ENCODE measurements at regions not wholly inside any gene's neighbourhood (a gene's known extent, or its start where the extent isn't known, plus 50 kb on each side); places are given as distances from the start of the nearest gene placed in this dataset.

DNA sequence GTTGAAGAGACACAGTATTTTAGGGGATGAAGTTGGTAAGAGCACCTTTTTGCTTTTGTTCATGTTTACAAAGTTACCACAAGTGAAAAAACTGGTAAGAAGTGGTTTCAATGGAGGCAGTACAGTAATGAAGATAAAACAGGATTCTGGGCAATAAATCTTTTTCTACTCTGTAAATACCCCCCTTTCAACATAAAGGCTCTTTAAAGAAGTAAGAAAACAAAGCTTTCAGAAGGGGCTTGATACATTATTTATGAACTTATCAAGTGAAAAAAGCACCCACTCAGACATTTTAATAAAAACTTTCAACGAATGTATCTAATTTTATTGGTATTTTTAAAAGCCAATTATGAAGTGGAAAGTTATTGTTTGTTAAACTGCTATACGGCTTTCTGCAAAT lies 522.9 kb downstream of the ZEB2 start:
- Histone ChIP-seq H3K23me2 (ENCODE audit: insufficient read length, low read depth, low read length, poor library complexity, severe bottlenecking) (no peaks in the 10 kb centered on the region), H4K8ac (replicated peaks; ENCODE audit: insufficient read length, low read depth, low read length) (no peak overlapping the region), H4K5ac (ENCODE audit: insufficient read length, low read depth, low read length) (no peak overlapping the region), H2AFZ (ENCODE audit: low read length) (no peak overlapping the region), H3K79me2 (ENCODE audit: insufficient read depth, low read length) (no peaks in the 10 kb centered on the region), H4K91ac (ENCODE audit: insufficient read length, low read depth, low read length) (no peak overlapping the region), H3K4me2 (ENCODE audit: insufficient read depth, insufficient read length, low read length) (no peak overlapping the region), H4K20me1 (ENCODE audit: control insufficient read depth, insufficient read depth, insufficient read length) (no peaks in the 10 kb centered on the region), H3K9ac (ENCODE audit: extremely low read depth, insufficient read length, low read length) (no peak overlapping the region), H3K14ac (ENCODE audit: insufficient read depth, low read length) (no peak overlapping the region), H3K18ac (ENCODE audit: insufficient read length, low read depth, low read length) (no peak overlapping the region), H3K27ac (ENCODE audit: insufficient read length, low read depth, low read length) (no peak overlapping the region), H2BK5ac (ENCODE audit: insufficient read length, low read length) (no peak overlapping the region), H3T11ph (ENCODE audit: low read length) (no peak overlapping the region), H3K27me3 (ENCODE audit: insufficient read depth, low read length) (no peaks in the 10 kb centered on the region), H3K4ac (ENCODE audit: low read depth, low read length) (no peak overlapping the region), H2BK15ac (ENCODE audit: low read depth, low read length) (no peak overlapping the region), H3K79me1 (ENCODE audit: insufficient read depth, low read depth, low read length, poor library complexity, severe bottlenecking) (no peaks in the 10 kb centered on the region), H3K9me3 (ENCODE audit: control insufficient read depth, low read depth, low read length) (no peaks in the 10 kb centered on the region), H2BK20ac (ENCODE audit: low read depth, low read length, poor library complexity, severe bottlenecking) (no peak overlapping the region), H2BK120ac (ENCODE audit: low read depth, low read length, poor library complexity, severe bottlenecking) (no peak overlapping the region), H3K23ac (ENCODE audit: insufficient read length, low read depth, low read length) (no peak overlapping the region), H2AK5ac (ENCODE audit: insufficient read length, low read length) (no peak overlapping the region), H3K56ac (ENCODE audit: insufficient read length, low read depth, low read length) (no peak overlapping the region), H3K4me1 (ENCODE audit: insufficient read depth, low read length) (no peaks in the 10 kb centered on the region; the same call in 1 of the 2 replicates), H2BK12ac (ENCODE audit: insufficient read length, low read depth, low read length) (no peak overlapping the region)
- Mint-ChIP-seq H3K36me3 (ENCODE audit: insufficient read depth in 1 of 3, low read depth in 3 of 3) (peaks cover 0 to 1% (median 1%) of the 10 kb centered on the region in 3 experiments; a peak in 1 of 7 replicates), H3K9me3 (peaks cover 0 to 9% of the 10 kb centered on the region in 2 experiments; a peak in 3 of 5 replicates), H3K27me3 (ENCODE audit: low read depth) (no peaks in the 10 kb centered on the region), H3K27ac (no peak overlapping the region), H3K4me1 (0 out of 4 replicates have a peak, but pooled peaks cover 0 to 3% of the 10 kb centered on the region in 2 experiments), H3K4me3 (no peak overlapping the region)
- no CpG with 5 or more reads among the region's 2 CpGs for WGBS (ENCODE audit: extremely low coverage, insufficient read length, low lambda C conversion rate)
- DNase-seq: no peak
- no peak for TF ChIP-seq CTCF (conservative IDR thresholded peaks at IDR 0.05)

Data from H9 (cell line).